T-helper 1 cell treated with Interleukin-12 subunit alpha and Interleukin-12 subunit beta and Interleukin-4 antibody, amounts not matched to agents 30 ng/mL and 1 ng/mL, for 36 hours (primary cell): ENCODE measurements at regions not wholly inside any gene's neighbourhood (a gene's known extent, or its start where the extent isn't known, plus 50 kb on each side); places are given as distances from the start of the nearest gene placed in this dataset.
"Not testable (repeated sequence)": the region's sequence is repeated elsewhere in the genome, so short reads cannot be mapped to it uniquely, and the experiment has no call there.

Source experiments
- intact Hi-C: fragments of 100-400 bp; cut with micrococcal nuclease; formaldehyde crosslinking; loops from one replicate; pipeline ENCODE4 v1.15.1; 2024

- intact Hi-C loops = not testable (repeated sequence)
Measured at GRCh38 chr1:843946-844345, 79.8 kb upstream of the SAMD11 start.

GRCh38 chr1:844472-845026 is 79.2 kb upstream of the SAMD11 start:
- intact Hi-C loops = no loop called here

- intact Hi-C loops = not testable (repeated sequence)
Measured at GRCh38 chr1:845641-846040, 78.1 kb upstream of the SAMD11 start.

GRCh38 chr1:849873-850272 is 73.8 kb upstream of the SAMD11 start:
- intact Hi-C loops = not testable (repeated sequence)

GRCh38 chr1:850318-850717 is 73.4 kb upstream of the SAMD11 start:
- intact Hi-C loops = not testable (repeated sequence)

- intact Hi-C loops = not testable (repeated sequence)
Measured at GRCh38 chr1:851398-851797, 72.3 kb upstream of the SAMD11 start.

GRCh38 chr1:851841-852240 is 71.9 kb upstream of the SAMD11 start:
- intact Hi-C loops = not testable (repeated sequence)

- intact Hi-C loops = not testable (repeated sequence)
Measured at GRCh38 chr1:855202-855981, 68.3 kb upstream of the SAMD11 start.

GRCh38 chr1:856541-857057 is 67.1 kb upstream of the SAMD11 start:
- intact Hi-C loops = not testable (repeated sequence)

GRCh38 chr1:857926-858648 is 65.6 kb upstream of the SAMD11 start:
- intact Hi-C loops = not testable (repeated sequence)

- intact Hi-C loops = not testable (repeated sequence)
Measured at GRCh38 chr1:858649-859041, 65.1 kb upstream of the SAMD11 start.

- intact Hi-C loops = not testable (repeated sequence)
Measured at GRCh38 chr1:860941-861340, 62.8 kb upstream of the SAMD11 start.

GRCh38 chr1:861714-862113 is 62.0 kb upstream of the SAMD11 start:
- intact Hi-C loops = no loop called here

GRCh38 chr1:862601-863000 is 61.1 kb upstream of the SAMD11 start:
- intact Hi-C loops = not testable (repeated sequence)

- intact Hi-C loops = not testable (repeated sequence)
Measured at GRCh38 chr1:865633-866032, 58.1 kb upstream of the SAMD11 start.

- intact Hi-C loops = no loop called here
Measured at GRCh38 chr1:866095-866494, 57.6 kb upstream of the SAMD11 start.

GRCh38 chr1:866631-867299 is 57.0 kb upstream of the SAMD11 start:
- intact Hi-C loops = not testable (repeated sequence)

GRCh38 chr1:867550-867949 is 56.2 kb upstream of the SAMD11 start:
- intact Hi-C loops = not testable (repeated sequence)

GRCh38 chr1:869499-870244 is 54.1 kb upstream of the SAMD11 start:
- intact Hi-C loops = loop anchor here (1.0 to 2.0 kb wide), 2 partner anchors 35 to 107 kb away; no protein-coding TSS in a partner anchor
